Heart left ventricle (tissue), 16 donors: ENCODE measurements at regions not wholly inside any gene's neighbourhood (a gene's known extent, or its start where the extent isn't known, plus 50 kb on each side); places are given as distances from the start of the nearest gene placed in this dataset.

ENCODE experiments used
- ATAC-seq, 4 donors: fragments of 200-7000 bp; cut with Tn5 transposase; one replicate each; pipeline ENCODE4 v1.9.1; 2020 to 2022; ENCODE audit warnings: moderate library complexity in 4 of 4, mild to moderate bottlenecking in 3 of 4, moderate number of reproducible peaks in 1 of 4
- DNase-seq, 5 donors: peaks; one replicate each; pipeline ENCODE4 v3.0.0-alpha.2; 2020
- H3K27ac ChIP-seq, 12 donors: fragments of 200-600 bp; sonication (generic) in 4 of 12; one replicate each; pipeline versions ENCODE4 v1.5.0 to v1.8.0; 2016 to 2022; ENCODE audit warnings: mild to moderate bottlenecking in 2 of 12
- H3K27me3 ChIP-seq, 9 donors: fragments of 200-600 bp; sonication (generic) in 2 of 9; one replicate each; pipeline versions ENCODE4 v1.5.1 to v1.8.0; 2016 to 2022; ENCODE audit warnings: mild to moderate bottlenecking in 3 of 9
- H3K36me3 ChIP-seq, 9 donors: fragments of 200-600 bp; sonication (generic) in 2 of 9; one replicate each; pipeline versions ENCODE4 v1.5.0 to v1.8.0; 2018 to 2022; ENCODE audit warnings: mild to moderate bottlenecking in 2 of 9
- H3K4me1 ChIP-seq, 12 donors: fragments of 200-600 bp; sonication (generic) in 4 of 12; one replicate each; pipeline versions ENCODE4 v1.5.0 to v1.8.0; 2016 to 2022; ENCODE audit warnings: mild to moderate bottlenecking in 3 of 12
- H3K4me3 ChIP-seq, 12 donors: fragments of 200-600 bp; sonication (generic) in 4 of 12; one replicate each; pipeline versions ENCODE4 v1.5.0 to v1.8.0; 2017 to 2022; ENCODE audit warnings: mild to moderate bottlenecking in 9 of 12, moderate library complexity in 4 of 12
- H3K9me3 ChIP-seq, 12 donors: fragments of 200-600 bp; sonication (generic) in 4 of 12; one replicate each; pipeline versions ENCODE4 v1.5.0 to v1.8.0; 2016 to 2022; ENCODE audit warnings: mild to moderate bottlenecking in 1 of 12
- CTCF ChIP-seq, 12 donors: fragments of 200-600 bp; sonication (generic) in 4 of 12; IDR thresholded peaks; one replicate each; pipeline versions ENCODE4 v1.5.0 to v1.8.0; 2018 to 2022; ENCODE audit warnings: antibody characterized with exemption in 12 of 12, mild to moderate bottlenecking in 5 of 12
- POLR2A ChIP-seq, 2 donors: fragments of 450-650 bp; IDR thresholded peaks; one replicate each; pipeline ENCODE4 v1.6.1; 2017; ENCODE audit warnings: antibody characterized with exemption in 2 of 2, mild to moderate bottlenecking in 2 of 2, moderate library complexity in 2 of 2
- WGBS, 4 donors: extraction: QIAGEN DNeasy Blood & Tissue Kit in 2 of 4; methylation state at CpG; one replicate each; pipeline versions ENCODE4 v1.1.5 to v1.1.7; 2013 to 2018; 5-methylcytosine and 5-hydroxymethylcytosine counted together
- intact Hi-C, 10 donors: fragments of 100-400 bp; cut with DNase I; formaldehyde crosslinking; loops; one replicate each; pipeline versions ENCODE4 v1.11.1 to v1.14.2; 2022
- donor health status: ischemic (EF 13 %, LVEDD 7.1; RV severe dilation, severe dysfunction).
- donor health status: healthy with polysubstance abuse.
- donor health status: DM: no; HTN: yes; CAD: no.
- donor health status: DM: no; HTN: no; CAD: no.
- donor health status: ischemic (EF 25% LVEDD 6.9; RV normal size, moderate dysfunction).
- donor health status: ischemic (EF 25% LVEDD 5.7; RV mildly dilated, moderate dysfunction).
- donor health status: healthy.
- donor health status: DM: yes; HTN: yes; CAD: no.
- donor health status: ischemic (EF 35%, LVEDD 5.7; RV mildly dilated, moderate dysfunction).
- donor health status: nonischemic (EF 11% LVEDD 7.7; RV severe dilation, severe dysfunction).
- donor health status: DM: yes; HTN: yes; CAD: no.
- donor health status: PGD.
- donor health status: ischemic (EF 29% LVEDD 5.4; RV normal size, mild dysfunction).
- donor health status: nonischemic (EF 23%, LVEDD 6.1; RV moderate dilation, normal function).

GRCh38 chr9:7899753-7900152, 100.2 kb upstream of the DMAC1 start:
- TF ChIP-seq CTCF (IDR thresholded peaks at IDR 0.05) (no peak), POLR2A (IDR thresholded peaks at IDR 0.05) (no peak)

GRCh38 chr9:7894231-7894630, 94.7 kb upstream of the DMAC1 start:
- no peak overlapping the region for H3K4me3 ChIP-seq
- intact Hi-C loops = no loop called here
- ATAC-seq (no peak), DNase-seq (no peak)
- H3K27me3 ChIP-seq = no peaks in the 10 kb centered on the region
- WGBS, 4 donors = 68 to 74% (median 73%) methylated on average over 4 of the region's 4 CpGs
- H3K36me3 ChIP-seq = no peaks in the 10 kb centered on the region
- no peaks in the 10 kb centered on the region for H3K9me3 ChIP-seq
- TF ChIP-seq POLR2A (IDR thresholded peaks at IDR 0.05) = no peak
- no peak for TF ChIP-seq CTCF (IDR thresholded peaks at IDR 0.05)
- H3K27ac ChIP-seq = no peak overlapping the region
- H3K4me1 ChIP-seq = no peaks in the 10 kb centered on the region

More at GRCh38 chr9:7899753-7900152, 100.2 kb upstream of the DMAC1 start:
- H3K4me3 ChIP-seq = no peak overlapping the region
- DNase-seq = no peak
- no peak for ATAC-seq
- WGBS, 4 donors = 57 to 79% (median 61%) methylated on average over 3 of the region's 3 CpGs
- H3K4me1 ChIP-seq = no peaks in the 10 kb centered on the region
- H3K27ac ChIP-seq = no peak overlapping the region
- intact Hi-C loops = no loop called here
- no peaks in the 10 kb centered on the region for H3K9me3 ChIP-seq
- H3K36me3 ChIP-seq = no peaks in the 10 kb centered on the region
- no peaks in the 10 kb centered on the region for H3K27me3 ChIP-seq

DNA sequence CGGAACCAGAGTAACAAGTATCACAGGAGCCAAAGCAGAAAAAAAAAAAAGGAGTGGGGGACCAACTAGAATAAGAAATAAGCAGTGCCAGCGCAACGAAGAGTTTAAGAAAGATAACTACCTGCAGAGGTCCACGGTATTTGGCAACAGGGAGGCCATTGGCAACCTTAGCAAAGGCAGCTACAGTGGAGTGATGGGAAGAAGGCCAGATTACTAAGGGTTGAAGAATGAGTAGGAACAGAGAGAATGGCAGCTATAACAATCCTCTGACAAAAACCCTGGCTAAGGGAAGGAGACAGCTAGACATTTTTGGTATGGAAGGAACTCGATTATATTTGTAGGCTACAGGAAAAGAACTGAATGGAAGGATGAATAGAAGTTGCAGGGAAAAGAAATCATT, 93.4 kb upstream of the DMAC1 start:
- DNase-seq = no peak
- 79 to 84% (median 82%) methylated on average over 5 of the region's 5 CpGs for WGBS, 4 donors
- intact Hi-C loops = no loop called here

DNA sequence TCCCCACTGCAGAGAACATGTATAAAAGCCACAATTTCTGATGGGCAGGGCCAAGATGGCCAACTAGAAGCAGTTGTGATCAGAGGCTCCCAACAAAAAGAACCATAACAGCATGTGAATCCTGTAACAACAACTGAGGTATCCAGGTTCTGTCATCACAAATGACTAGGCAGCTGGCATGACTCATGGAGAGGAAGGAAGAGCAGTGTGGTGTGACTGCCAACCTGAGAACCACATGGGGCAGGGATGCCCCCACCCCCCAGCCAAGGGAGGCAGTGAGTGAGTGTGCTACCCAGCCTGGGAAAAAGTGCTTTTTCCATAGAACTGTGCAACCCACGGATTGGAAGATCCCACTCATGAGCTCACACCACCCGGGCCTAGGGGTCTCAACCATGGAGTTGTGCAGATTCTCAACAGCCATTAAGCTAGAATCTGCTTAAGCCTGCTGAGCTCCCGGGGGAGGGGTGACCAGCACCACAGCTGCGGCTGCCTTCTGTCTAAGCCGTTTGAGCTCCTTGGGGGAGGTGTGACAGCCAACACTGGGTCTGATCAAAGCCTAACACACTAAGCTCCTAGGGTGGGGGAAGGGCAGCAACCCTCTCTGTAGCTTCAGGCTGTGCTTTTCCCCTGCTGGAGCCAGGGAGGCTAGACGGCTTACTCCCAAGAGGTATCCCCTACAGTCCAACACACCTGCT, 80.1 kb upstream of the DMAC1 start:
- TF ChIP-seq CTCF (IDR thresholded peaks at IDR 0.05) (no peak), POLR2A (IDR thresholded peaks at IDR 0.05) (no peak)
- no peak for DNase-seq
- ATAC-seq = no peak
- no peaks in the 10 kb centered on the region for H3K36me3 ChIP-seq
- 25 to 45% (median 36%) methylated on average over 3 to 6 of the region's 6 CpGs for WGBS, 4 donors
- no peaks in the 10 kb centered on the region for H3K4me1 ChIP-seq
- no peak overlapping the region for H3K27ac ChIP-seq
- H3K4me3 ChIP-seq = no peak overlapping the region
- peaks cover 0 to 2% (median 0%) of the 10 kb centered on the region in 12 donors for H3K9me3 ChIP-seq
- intact Hi-C loops = loop anchor here in 1 of 10 donors (10.0 kb wide), 1 partner anchor 45 kb away; no protein-coding TSS in a partner anchor
- no peaks in the 10 kb centered on the region for H3K27me3 ChIP-seq

More for the DNA sequence above, 93.4 kb upstream of the DMAC1 start:
- H3K27me3 ChIP-seq = no peaks in the 10 kb centered on the region
- H3K4me3 ChIP-seq = no peak overlapping the region
- H3K9me3 ChIP-seq = no peaks in the 10 kb centered on the region
- H3K4me1 ChIP-seq = no peaks in the 10 kb centered on the region
- TF ChIP-seq CTCF (IDR thresholded peaks at IDR 0.05) = no peak
- TF ChIP-seq POLR2A (IDR thresholded peaks at IDR 0.05) = no peak
- no peak for ATAC-seq
- no peak overlapping the region for H3K27ac ChIP-seq
- H3K36me3 ChIP-seq = no peaks in the 10 kb centered on the region
